ENCODE measurements at regions not wholly inside any gene's neighbourhood (a gene's known extent, or its start where the extent isn't known, plus 50 kb on each side); places are given as distances from the start of the nearest gene placed in this dataset.

- H3K36me3 ChIP-seq (ENCODE audit: control insufficient read depth, insufficient read depth, low read length), result no peaks in the 10 kb centered on the region
- no peaks in the 10 kb centered on the region for H3K27me3 ChIP-seq (ENCODE audit: control insufficient read depth, insufficient read depth, low read length)
- no peak overlapping the region for H3K9ac ChIP-seq (ENCODE audit: low read depth, low read length)
- no peak overlapping the region for H3K4me3 ChIP-seq (ENCODE audit: low read depth, low read length)
- no peak overlapping the region for H3K27ac ChIP-seq (ENCODE audit: low read depth, low read length)
- H3K9me3 ChIP-seq (ENCODE audit: control insufficient read depth, insufficient read depth, low read length), result no peaks in the 10 kb centered on the region
- peaks cover 13% of the 10 kb centered on the region for H3K4me1 ChIP-seq (ENCODE audit: control insufficient read depth, insufficient read depth, low read length)
These were observed 77.3 kb upstream of the SLC38A2 start for GRCh38 chr12:46449856-46450255.

GRCh38 chr12:46449316-46449715 lies 76.7 kb upstream of the SLC38A2 start:
- H3K36me3 ChIP-seq (ENCODE audit: control insufficient read depth, insufficient read depth, low read length), result no peaks in the 10 kb centered on the region
- H3K4me1 ChIP-seq (ENCODE audit: control insufficient read depth, insufficient read depth, low read length), result peaks cover 13% of the 10 kb centered on the region
- H3K9me3 ChIP-seq (ENCODE audit: control insufficient read depth, insufficient read depth, low read length), result no peaks in the 10 kb centered on the region
- no peak overlapping the region for H3K9ac ChIP-seq (ENCODE audit: low read depth, low read length)
- no peak overlapping the region for H3K4me3 ChIP-seq (ENCODE audit: low read depth, low read length)
- H3K27me3 ChIP-seq (ENCODE audit: control insufficient read depth, insufficient read depth, low read length), result no peaks in the 10 kb centered on the region
- H3K27ac ChIP-seq (ENCODE audit: low read depth, low read length), result no peak overlapping the region

- Histone ChIP-seq H3K9me3 (ENCODE audit: control insufficient read depth, insufficient read depth, low read length) (no peaks in the 10 kb centered on the region), H3K27ac (ENCODE audit: low read depth, low read length) (no peak overlapping the region), H3K36me3 (ENCODE audit: control insufficient read depth, insufficient read depth, low read length) (no peaks in the 10 kb centered on the region), H3K4me1 (ENCODE audit: control insufficient read depth, insufficient read depth, low read length) (peaks cover 13% of the 10 kb centered on the region), H3K27me3 (ENCODE audit: control insufficient read depth, insufficient read depth, low read length) (no peaks in the 10 kb centered on the region), H3K4me3 (ENCODE audit: low read depth, low read length) (no peak overlapping the region), H3K9ac (ENCODE audit: low read depth, low read length) (no peak overlapping the region)
These were observed 74.1 kb upstream of the SLC38A2 start for GRCh38 chr12:46446645-46447044.

DNA sequence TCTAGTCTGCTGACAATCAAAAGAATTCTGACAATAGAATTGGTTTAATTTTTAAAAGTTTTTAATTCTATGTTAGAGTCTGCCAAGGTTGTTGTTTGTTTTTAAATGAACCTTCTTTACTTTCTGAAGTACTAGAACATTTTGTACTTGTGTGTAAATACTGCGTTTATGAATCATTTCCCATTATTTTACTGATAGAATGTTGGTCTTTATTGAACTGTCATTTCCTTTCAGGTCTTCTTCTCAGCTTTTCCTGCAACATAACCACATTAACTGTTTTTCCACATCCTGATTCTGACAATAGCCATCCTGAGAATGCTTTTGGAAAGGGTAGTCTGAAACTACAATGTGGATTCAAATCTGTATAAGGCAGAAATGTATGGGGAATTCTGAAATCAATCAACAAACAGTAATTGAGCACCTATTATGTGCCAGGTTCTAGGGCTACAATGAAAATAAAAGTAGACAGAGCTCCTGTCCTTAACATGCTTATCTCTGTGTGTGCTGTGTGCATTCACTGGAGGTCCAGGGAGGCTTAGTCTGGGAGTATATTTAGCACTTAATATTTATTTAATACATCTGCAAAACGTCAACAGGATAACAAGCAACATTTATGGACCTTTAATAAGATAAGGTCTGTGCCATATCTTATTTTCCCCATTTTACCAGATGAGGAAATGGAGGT lies 73.1 kb upstream of the SLC38A2 start:
- Histone ChIP-seq H3K27ac (ENCODE audit: low read depth, low read length) (no peak overlapping the region), H3K9ac (ENCODE audit: low read depth, low read length) (no peak overlapping the region), H3K27me3 (ENCODE audit: control insufficient read depth, insufficient read depth, low read length) (no peaks in the 10 kb centered on the region), H3K36me3 (ENCODE audit: control insufficient read depth, insufficient read depth, low read length) (no peaks in the 10 kb centered on the region), H3K4me1 (ENCODE audit: control insufficient read depth, insufficient read depth, low read length) (peaks cover 13% of the 10 kb centered on the region), H3K9me3 (ENCODE audit: control insufficient read depth, insufficient read depth, low read length) (no peaks in the 10 kb centered on the region), H3K4me3 (ENCODE audit: low read depth, low read length) (no peak overlapping the region)

GRCh38 chr12:46445093-46445492 lies 72.5 kb upstream of the SLC38A2 start:
- Histone ChIP-seq H3K36me3 (ENCODE audit: control insufficient read depth, insufficient read depth, low read length) (no peaks in the 10 kb centered on the region), H3K27me3 (ENCODE audit: control insufficient read depth, insufficient read depth, low read length) (no peaks in the 10 kb centered on the region), H3K4me3 (ENCODE audit: low read depth, low read length) (no peak overlapping the region), H3K9ac (ENCODE audit: low read depth, low read length) (no peak overlapping the region), H3K9me3 (ENCODE audit: control insufficient read depth, insufficient read depth, low read length) (no peaks in the 10 kb centered on the region), H3K4me1 (ENCODE audit: control insufficient read depth, insufficient read depth, low read length) (peaks cover 8% of the 10 kb centered on the region), H3K27ac (ENCODE audit: low read depth, low read length) (no peak overlapping the region)

DNA sequence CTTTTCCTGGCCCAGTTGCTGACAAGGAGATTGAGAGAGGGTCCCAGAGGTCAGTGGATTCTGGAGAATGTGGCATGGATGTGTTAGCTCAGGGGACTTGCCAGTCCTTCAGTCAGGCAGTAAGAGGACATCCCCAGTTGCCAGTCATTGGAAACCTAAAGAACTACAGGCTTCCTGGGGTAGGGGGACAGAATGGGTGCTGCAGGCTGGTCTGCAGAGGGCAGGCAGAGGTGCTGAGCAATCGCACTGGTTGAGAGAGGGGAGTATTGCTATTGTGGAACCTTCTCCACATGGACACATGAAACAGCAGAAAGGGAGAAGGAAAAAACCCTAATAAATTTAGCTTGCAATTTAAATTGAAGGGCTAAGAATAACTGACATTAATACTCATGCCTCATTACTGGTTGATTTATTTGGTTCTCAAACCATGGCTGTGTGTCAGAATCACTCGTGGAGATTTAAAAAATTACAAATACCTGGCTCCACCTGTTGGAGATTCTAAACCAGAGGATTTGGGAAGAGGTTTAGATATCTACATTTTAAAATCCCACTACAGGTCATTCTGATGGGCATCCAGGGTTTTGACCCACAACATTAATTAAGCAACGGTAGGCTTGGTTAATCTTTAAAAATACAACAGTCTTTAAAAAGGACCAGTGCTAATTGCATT lies 71.2 kb upstream of the SLC38A2 start:
- H3K27ac ChIP-seq (ENCODE audit: low read depth, low read length), result no peak overlapping the region
- H3K4me3 ChIP-seq (ENCODE audit: low read depth, low read length), result no peak overlapping the region
- no peaks in the 10 kb centered on the region for H3K27me3 ChIP-seq (ENCODE audit: control insufficient read depth, insufficient read depth, low read length)
- no peaks in the 10 kb centered on the region for H3K36me3 ChIP-seq (ENCODE audit: control insufficient read depth, insufficient read depth, low read length)
- H3K9me3 ChIP-seq (ENCODE audit: control insufficient read depth, insufficient read depth, low read length), result no peaks in the 10 kb centered on the region
- H3K4me1 ChIP-seq (ENCODE audit: control insufficient read depth, insufficient read depth, low read length), result 0 out of 2 replicates have a peak, but pooled peaks cover 3% of the 10 kb centered on the region
- no peak overlapping the region for H3K9ac ChIP-seq (ENCODE audit: low read depth, low read length)

- no peak overlapping the region for H3K27ac ChIP-seq (ENCODE audit: low read depth, low read length)
- no peaks in the 10 kb centered on the region for H3K27me3 ChIP-seq (ENCODE audit: control insufficient read depth, insufficient read depth, low read length)
- no peaks in the 10 kb centered on the region for H3K9me3 ChIP-seq (ENCODE audit: control insufficient read depth, insufficient read depth, low read length)
- H3K4me1 ChIP-seq (ENCODE audit: control insufficient read depth, insufficient read depth, low read length), result 0 out of 2 replicates have a peak, but pooled peaks cover 3% of the 10 kb centered on the region
- no peak overlapping the region for H3K9ac ChIP-seq (ENCODE audit: low read depth, low read length)
- no peaks in the 10 kb centered on the region for H3K36me3 ChIP-seq (ENCODE audit: control insufficient read depth, insufficient read depth, low read length)
- no peak overlapping the region for H3K4me3 ChIP-seq (ENCODE audit: low read depth, low read length)
These were observed 70.2 kb upstream of the SLC38A2 start for GRCh38 chr12:46442738-46443137.

- Histone ChIP-seq H3K9ac (ENCODE audit: low read depth, low read length) (no peak overlapping the region), H3K27ac (ENCODE audit: low read depth, low read length) (no peak overlapping the region), H3K9me3 (ENCODE audit: control insufficient read depth, insufficient read depth, low read length) (no peaks in the 10 kb centered on the region), H3K4me3 (ENCODE audit: low read depth, low read length) (no peak overlapping the region), H3K4me1 (ENCODE audit: control insufficient read depth, insufficient read depth, low read length) (0 out of 2 replicates have a peak, but pooled peaks cover 3% of the 10 kb centered on the region), H3K27me3 (ENCODE audit: control insufficient read depth, insufficient read depth, low read length) (no peaks in the 10 kb centered on the region), H3K36me3 (ENCODE audit: control insufficient read depth, insufficient read depth, low read length) (no peaks in the 10 kb centered on the region)
These were observed 69.7 kb upstream of the SLC38A2 start for GRCh38 chr12:46442239-46442638.

- no peaks in the 10 kb centered on the region for H3K4me1 ChIP-seq (ENCODE audit: control insufficient read depth, insufficient read depth, low read length)
- H3K9me3 ChIP-seq (ENCODE audit: control insufficient read depth, insufficient read depth, low read length), result no peaks in the 10 kb centered on the region
- no peaks in the 10 kb centered on the region for H3K27me3 ChIP-seq (ENCODE audit: control insufficient read depth, insufficient read depth, low read length)
- no peaks in the 10 kb centered on the region for H3K36me3 ChIP-seq (ENCODE audit: control insufficient read depth, insufficient read depth, low read length)
- H3K27ac ChIP-seq (ENCODE audit: low read depth, low read length), result no peak overlapping the region
- no peak overlapping the region for H3K9ac ChIP-seq (ENCODE audit: low read depth, low read length)
- no peak overlapping the region for H3K4me3 ChIP-seq (ENCODE audit: low read depth, low read length)
These were observed 67.4 kb upstream of the SLC38A2 start for GRCh38 chr12:46439793-46440511.

DNA sequence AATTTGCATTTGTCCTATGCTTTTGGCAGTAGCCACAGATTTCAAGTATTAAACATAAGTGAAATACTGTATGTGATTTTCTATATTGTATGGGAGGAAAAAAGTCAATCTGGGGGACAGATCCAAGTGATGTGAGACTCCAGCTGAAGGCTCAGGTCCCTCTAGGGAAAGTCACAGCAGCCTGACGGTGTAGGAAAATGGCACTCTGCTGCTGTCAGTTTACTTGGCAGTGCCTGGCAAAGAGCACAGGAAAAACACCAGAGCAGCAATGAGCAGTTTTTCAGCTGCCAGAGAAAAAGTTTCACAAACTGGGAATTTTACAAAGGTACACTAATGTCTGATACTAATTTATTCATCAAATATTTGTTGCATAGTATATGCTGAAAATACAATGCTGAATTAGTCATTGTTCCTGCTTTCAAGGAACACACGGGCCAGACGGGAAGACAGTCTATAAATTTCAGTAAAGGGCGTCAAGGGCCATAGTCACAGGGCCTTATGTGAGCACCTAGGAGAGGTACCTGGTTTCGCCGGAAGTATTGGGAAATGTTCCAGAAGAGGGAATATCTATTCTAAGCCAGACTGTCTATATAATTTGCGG lies 66.2 kb upstream of the SLC38A2 start:
- H3K27me3 ChIP-seq (ENCODE audit: control insufficient read depth, insufficient read depth, low read length), result no peaks in the 10 kb centered on the region
- H3K4me1 ChIP-seq (ENCODE audit: control insufficient read depth, insufficient read depth, low read length), result peaks cover 5% of the 10 kb centered on the region; the same call in 1 of the 2 replicates
- no peak overlapping the region for H3K27ac ChIP-seq (ENCODE audit: low read depth, low read length)
- no peaks in the 10 kb centered on the region for H3K36me3 ChIP-seq (ENCODE audit: control insufficient read depth, insufficient read depth, low read length)
- H3K9ac ChIP-seq (ENCODE audit: low read depth, low read length), result no peak overlapping the region
- no peaks in the 10 kb centered on the region for H3K9me3 ChIP-seq (ENCODE audit: control insufficient read depth, insufficient read depth, low read length)
- H3K4me3 ChIP-seq (ENCODE audit: low read depth, low read length), result no peak overlapping the region

DNA sequence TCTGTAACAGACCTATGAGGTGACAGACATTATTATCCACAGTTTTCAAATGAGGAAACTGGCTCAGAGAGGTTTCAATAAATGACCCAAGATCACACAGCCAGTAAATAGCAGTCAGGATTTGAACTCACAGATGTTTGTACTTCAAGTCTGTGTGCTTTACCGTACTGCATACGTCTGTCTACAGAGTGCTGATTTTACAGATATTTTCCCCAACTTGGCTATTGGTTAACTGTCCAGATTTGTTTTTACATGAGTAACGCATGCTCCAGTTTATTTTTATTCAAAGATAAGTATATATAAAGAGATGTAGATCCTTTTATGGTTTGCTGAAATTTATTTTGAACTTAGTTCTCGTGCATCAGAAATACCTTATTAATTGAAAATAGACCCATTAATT lies 65.7 kb upstream of the SLC38A2 start:
- Histone ChIP-seq H3K36me3 (ENCODE audit: control insufficient read depth, insufficient read depth, low read length) (no peaks in the 10 kb centered on the region), H3K4me3 (ENCODE audit: low read depth, low read length) (no peak overlapping the region), H3K9me3 (ENCODE audit: control insufficient read depth, insufficient read depth, low read length) (no peaks in the 10 kb centered on the region), H3K4me1 (ENCODE audit: control insufficient read depth, insufficient read depth, low read length) (peaks cover 5% of the 10 kb centered on the region; the same call in 1 of the 2 replicates), H3K27ac (ENCODE audit: low read depth, low read length) (no peak overlapping the region), H3K9ac (ENCODE audit: low read depth, low read length) (no peak overlapping the region), H3K27me3 (ENCODE audit: control insufficient read depth, insufficient read depth, low read length) (no peaks in the 10 kb centered on the region)

Data from HUES48 (cell line).